GM12878 (cell line): ENCODE measurements at regions not wholly inside any gene's neighbourhood (a gene's known extent, or its start where the extent isn't known, plus 50 kb on each side); places are given as distances from the start of the nearest gene placed in this dataset.

Source experiments
- ATAC-seq: fragments of 200-7000 bp; cut with Tn5 transposase; 3 replicates; pipeline ENCODE4 v1.9.1; 2020; ENCODE audit warnings: mild to moderate bottlenecking, moderate library complexity
- BruUV-seq: library from RNA; stranded (reverse); fragments of 400-500 nt; replicated peaks from 2 replicates; lab custom pipeline; 2021; lab: Mats Ljungman, UMichigan
- CTCF ChIA-PET: fragments of 300-600 bp; sonication (Branson Sonifier 250); formaldehyde crosslinking; extraction: SDS; loops from one replicate; lab custom pipeline; 2021; ENCODE audit warnings: inconsistent platforms; lab: Yijun Ruan, JAX
- POLR2A ChIA-PET: fragments of 350-600 bp; formaldehyde crosslinking; extraction: SDS; loops from one replicate; lab custom pipeline; 2021; ENCODE audit warnings: inconsistent platforms; lab: Charles Lee
- RAD21 ChIA-PET: fragments of 300-600 bp; sonication (Branson Sonifier 250); formaldehyde crosslinking; loops from one replicate; lab custom pipeline; 2023; ENCODE audit warnings: antibody characterized with exemption; ENCODE audit not compliant: unreplicated experiment; lab: Charles Lee
- SMC1A ChIA-PET: fragments of 300-600 bp; sonication (Branson Sonifier 250); formaldehyde crosslinking; loops from one replicate; lab custom pipeline; 2023; ENCODE audit not compliant: unreplicated experiment, uncharacterized antibody; lab: Charles Lee
- DNase-seq: peaks from one replicate; pipeline ENCODE4 v3.0.0-alpha.2; 2011; ENCODE audit warnings: low read depth, low spot score
- FAIRE-seq: peaks from 3 replicates; lab custom pipeline; 2011; peaks lifted over from hg19 to GRCh38; lab: Jason Lieb, UNC
- H2AFZ ChIP-seq: 2 replicates; pipeline ENCODE4 v1.6.0; 2011; ENCODE audit warnings: low read depth, low read length, control low read depth; ENCODE audit not compliant: control insufficient read depth
- H3K27ac ChIP-seq: 2 replicates; pipeline ENCODE4 v1.5.1; 2011; ENCODE audit warnings: control low read depth; ENCODE audit not compliant: control insufficient read depth, insufficient read depth
- H3K27me3 ChIP-seq, 2 experiments: replicated peaks in 1 of 2; 2 replicates each; pipeline versions ENCODE4 v1.6.0 to v1.6.1; 2011; ENCODE audit warnings: low read length in 1 of 2; ENCODE audit not compliant: control insufficient read depth in 2 of 2, insufficient read depth in 2 of 2
- H3K36me3 ChIP-seq, 2 experiments: 2 replicates each; pipeline ENCODE4 v1.5.1; 2011; ENCODE audit warnings: low read length in 1 of 2; ENCODE audit not compliant: control insufficient read depth in 2 of 2, insufficient read depth in 2 of 2
- H3K4me1 ChIP-seq: 2 replicates; pipeline ENCODE4 v1.6.1; 2011; ENCODE audit warnings: mild to moderate bottlenecking, low read length, moderate library complexity, mixed read lengths; ENCODE audit not compliant: control insufficient read depth, insufficient read depth
- H3K4me2 ChIP-seq: 2 replicates; pipeline ENCODE4 v1.6.0; 2011; ENCODE audit warnings: control low read depth; ENCODE audit not compliant: control insufficient read depth, insufficient read depth
- H3K4me3 ChIP-seq: fragments of 200-600 bp; sonication (generic); 2 replicates; pipeline ENCODE4 v1.5.1; 2016
- H3K79me2 ChIP-seq: 2 replicates; pipeline ENCODE4 v1.6.0; 2011; ENCODE audit warnings: low read length; ENCODE audit not compliant: control insufficient read depth, insufficient read depth
- H3K9ac ChIP-seq: 2 replicates; pipeline ENCODE4 v1.8.0; 2011; ENCODE audit warnings: low read length, control low read depth, mixed read lengths; ENCODE audit not compliant: control insufficient read depth, insufficient read depth
- H3K9me3 ChIP-seq: replicated peaks from 3 replicates; pipeline ENCODE4 v1.5.1; 2011; ENCODE audit warnings: mild to moderate bottlenecking, low read length; ENCODE audit not compliant: control insufficient read depth, insufficient read depth
- H4K20me1 ChIP-seq: 2 replicates; pipeline ENCODE4 v1.6.0; 2011; ENCODE audit not compliant: control insufficient read depth, insufficient read depth
- CTCF ChIP-seq, 3 experiments: IDR thresholded peaks in 2 of 3; conservative IDR thresholded peaks in 1 of 3; 2 replicates each; pipeline ENCODE4 v1.5.1; 2011; ENCODE audit warnings: low read depth in 3 of 3, low read length in 3 of 3, mild to moderate bottlenecking in 3 of 3, control low read depth in 2 of 3, moderate library complexity in 2 of 3, inconsistent platforms in 1 of 3, mixed read lengths in 1 of 3; ENCODE audit not compliant: control insufficient read depth in 2 of 3, insufficient read depth in 1 of 3; ENCODE audit errors: extremely low read depth in 1 of 3
- RAD21 ChIP-seq: IDR thresholded peaks from 2 replicates; pipeline ENCODE4 v1.6.1; 2011; ENCODE audit warnings: mild to moderate bottlenecking, low read depth, low read length, moderate library complexity; ENCODE audit not compliant: insufficient read depth
- SMC3 ChIP-seq: IDR thresholded peaks from 2 replicates; pipeline ENCODE4 v1.6.1; 2011; ENCODE audit warnings: low read length, improper control_type of control experiment, borderline replicate concordance
- WGBS: methylation state at CpG from one replicate; pipeline ENCODE4 v1.1.6; 2016; ENCODE audit warnings: low lambda C conversion rate; ENCODE audit not compliant: insufficient replicate concordance, insufficient coverage; ENCODE audit errors: missing lambda C conversion rate; 5-methylcytosine and 5-hydroxymethylcytosine counted together
- in situ Hi-C: fragments of 300-500 bp; cut with MboI; formaldehyde crosslinking; loops from 9 replicates; pipeline ENCODE4 v1.14.3; 2018; ENCODE audit warnings: mixed read lengths
- intact Hi-C: fragments of 100-400 bp; cut with micrococcal nuclease; formaldehyde crosslinking; loops from one replicate; pipeline ENCODE4 v1.14.2; 2022; ENCODE audit not compliant: unreplicated experiment
- TF ChIP-seq, protein P1 (sequence below): fragments of 450-650 bp; formaldehyde crosslinking; IDR thresholded peaks from 2 replicates; pipeline ENCODE4 v1.4.0; 2022; ENCODE audit warnings: mild to moderate bottlenecking, moderate library complexity

- ChIA-PET CTCF (interaction anchor here (0.7 to 1.6 kb wide), 4 partner anchors 92 to 116 kb away, joined by 3 to 9 read pairs (median 4); no protein-coding TSS in a partner anchor), POLR2A (no interaction called here), SMC1A (interaction anchor here (0.6 to 1.9 kb wide), 3 partner anchors 12 to 203 kb away, joined by 3 to 5 read pairs (median 4); no protein-coding TSS in a partner anchor), RAD21 (interaction anchor here (0.8 kb wide), 1 partner anchor 110 kb away, joined by 3 read pairs; no protein-coding TSS in a partner anchor)
- WGBS: 74% methylated on average over 3 of the region's 3 CpGs
- TF ChIP-seq SMC3 (peak; percentile 53; the same call in 1 of the 2 replicates), CTCF (IDR thresholded peaks at IDR 0.05 in 2 of 3, conservative IDR thresholded peaks at IDR 0.05 in 1 of 3; ENCODE audit: control insufficient read depth in 2 of 3, extremely low read depth in 1 of 3, insufficient read depth in 1 of 3, low read depth in 3 of 3, low read length in 3 of 3) (peak in 2 of 3 experiments; percentile 23 to 29; a peak in 4 of 6 replicates), RAD21 (peak; percentile 31; the same call in 1 of the 2 replicates)
- TF ChIP-seq, protein P1, sequence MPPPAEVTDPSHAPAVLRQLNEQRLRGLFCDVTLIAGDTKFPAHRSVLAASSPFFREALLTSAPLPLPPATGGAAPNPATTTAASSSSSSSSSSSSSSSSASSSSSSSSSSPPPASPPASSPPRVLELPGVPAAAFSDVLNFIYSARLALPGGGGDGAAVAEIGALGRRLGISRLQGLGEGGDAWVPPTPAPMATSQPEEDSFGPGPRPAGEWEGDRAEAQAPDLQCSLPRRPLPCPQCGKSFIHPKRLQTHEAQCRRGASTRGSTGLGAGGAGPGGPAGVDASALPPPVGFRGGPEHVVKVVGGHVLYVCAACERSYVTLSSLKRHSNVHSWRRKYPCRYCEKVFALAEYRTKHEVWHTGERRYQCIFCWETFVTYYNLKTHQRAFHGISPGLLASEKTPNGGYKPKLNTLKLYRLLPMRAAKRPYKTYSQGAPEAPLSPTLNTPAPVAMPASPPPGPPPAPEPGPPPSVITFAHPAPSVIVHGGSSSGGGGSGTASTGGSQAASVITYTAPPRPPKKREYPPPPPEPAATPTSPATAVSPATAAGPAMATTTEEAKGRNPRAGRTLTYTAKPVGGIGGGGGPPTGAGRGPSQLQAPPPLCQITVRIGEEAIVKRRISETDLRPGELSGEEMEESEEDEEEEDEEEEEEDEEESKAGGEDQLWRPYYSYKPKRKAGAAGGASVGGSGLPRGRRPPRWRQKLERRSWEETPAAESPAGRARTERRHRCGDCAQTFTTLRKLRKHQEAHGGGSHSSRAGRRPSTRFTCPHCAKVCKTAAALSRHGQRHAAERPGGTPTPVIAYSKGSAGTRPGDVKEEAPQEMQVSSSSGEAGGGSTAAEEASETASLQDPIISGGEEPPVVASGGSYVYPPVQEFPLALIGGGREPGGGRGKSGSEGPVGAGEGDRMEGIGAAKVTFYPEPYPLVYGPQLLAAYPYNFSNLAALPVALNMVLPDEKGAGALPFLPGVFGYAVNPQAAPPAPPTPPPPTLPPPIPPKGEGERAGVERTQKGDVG (CRISPR knock-in tag): no peak
- DNase-seq (no peak), ATAC-seq (no peak), FAIRE-seq (no peak)
- Histone ChIP-seq H3K9me3 (no peaks in the 10 kb centered on the region), H4K20me1 (no peaks in the 10 kb centered on the region), H3K4me1 (no peaks in the 10 kb centered on the region), H3K9ac (no peak overlapping the region), H3K4me2 (no peak overlapping the region), H3K36me3 (no peaks in the 10 kb centered on the region), H2AFZ (no peak overlapping the region), H3K27ac (no peak overlapping the region), H3K79me2 (no peaks in the 10 kb centered on the region), H3K27me3 (peaks cover 0 to 3% of the 10 kb centered on the region in 2 experiments; a peak in 1 of 4 replicates), H3K4me3 (no peak overlapping the region)
- BruUV-seq: no TSS peak
- in situ Hi-C loops: no loop called here
- intact Hi-C loops: loop anchor here (2.0 kb wide), 2 partner anchors 93 to 111 kb away; no protein-coding TSS in a partner anchor
Observed at GRCh38 chr11:20243974-20244373, 83.7 kb upstream of the DBX1 start.
